ENCODE measurements at regions not wholly inside any gene's neighbourhood (a gene's known extent, or its start where the extent isn't known, plus 50 kb on each side); places are given as distances from the start of the nearest gene placed in this dataset.

DNA sequence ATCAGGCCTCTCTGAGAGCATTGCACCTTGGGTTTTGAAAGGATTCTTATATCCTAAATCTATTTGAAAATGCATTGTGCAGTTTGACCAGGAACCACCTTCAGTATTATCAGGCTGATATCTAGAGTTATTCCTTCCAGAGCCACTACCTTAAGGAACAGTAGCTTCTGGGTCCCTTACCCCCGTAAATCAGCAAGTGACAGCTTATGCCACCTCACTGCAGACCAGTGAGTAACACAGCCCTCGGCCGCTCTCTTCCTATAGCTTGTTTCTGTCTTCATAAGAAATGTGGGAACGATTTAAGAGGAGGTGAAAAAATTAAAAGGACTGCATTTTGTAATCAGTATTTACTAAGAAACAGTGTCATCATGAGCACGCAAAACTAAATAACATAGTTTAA, 584.2 kb downstream of the GALR1 start:
- ATAC-seq (no peak), DNase-seq (no peak)
- no peaks in the 10 kb centered on the region for H3K36me3 ChIP-seq (ENCODE audit: low read depth)
- H3K4me3 ChIP-seq: no peak overlapping the region
- TF ChIP-seq, protein P1, sequence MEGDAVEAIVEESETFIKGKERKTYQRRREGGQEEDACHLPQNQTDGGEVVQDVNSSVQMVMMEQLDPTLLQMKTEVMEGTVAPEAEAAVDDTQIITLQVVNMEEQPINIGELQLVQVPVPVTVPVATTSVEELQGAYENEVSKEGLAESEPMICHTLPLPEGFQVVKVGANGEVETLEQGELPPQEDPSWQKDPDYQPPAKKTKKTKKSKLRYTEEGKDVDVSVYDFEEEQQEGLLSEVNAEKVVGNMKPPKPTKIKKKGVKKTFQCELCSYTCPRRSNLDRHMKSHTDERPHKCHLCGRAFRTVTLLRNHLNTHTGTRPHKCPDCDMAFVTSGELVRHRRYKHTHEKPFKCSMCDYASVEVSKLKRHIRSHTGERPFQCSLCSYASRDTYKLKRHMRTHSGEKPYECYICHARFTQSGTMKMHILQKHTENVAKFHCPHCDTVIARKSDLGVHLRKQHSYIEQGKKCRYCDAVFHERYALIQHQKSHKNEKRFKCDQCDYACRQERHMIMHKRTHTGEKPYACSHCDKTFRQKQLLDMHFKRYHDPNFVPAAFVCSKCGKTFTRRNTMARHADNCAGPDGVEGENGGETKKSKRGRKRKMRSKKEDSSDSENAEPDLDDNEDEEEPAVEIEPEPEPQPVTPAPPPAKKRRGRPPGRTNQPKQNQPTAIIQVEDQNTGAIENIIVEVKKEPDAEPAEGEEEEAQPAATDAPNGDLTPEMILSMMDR (IDR thresholded peaks at IDR 0.05): no peak
- intact Hi-C loops (cut with DNase I, micrococcal nuclease): no loop called here
- no peaks in the 10 kb centered on the region for H3K4me1 ChIP-seq (ENCODE audit: low read depth)
- H3K9me3 ChIP-seq: no peaks in the 10 kb centered on the region

GRCh38 chr18:77851802-77852201, 602.2 kb downstream of the GALR1 start:
- no peaks in the 10 kb centered on the region for H3K36me3 ChIP-seq (ENCODE audit: low read depth)
- ATAC-seq: no peak
- intact Hi-C loops (cut with DNase I, micrococcal nuclease): no loop called here
- H3K4me1 ChIP-seq (ENCODE audit: low read depth): no peaks in the 10 kb centered on the region
- no peak for DNase-seq
- H3K9me3 ChIP-seq: no peaks in the 10 kb centered on the region
- no peak overlapping the region for H3K4me3 ChIP-seq
- TF ChIP-seq, protein P1 (IDR thresholded peaks at IDR 0.05): no peak

DNA sequence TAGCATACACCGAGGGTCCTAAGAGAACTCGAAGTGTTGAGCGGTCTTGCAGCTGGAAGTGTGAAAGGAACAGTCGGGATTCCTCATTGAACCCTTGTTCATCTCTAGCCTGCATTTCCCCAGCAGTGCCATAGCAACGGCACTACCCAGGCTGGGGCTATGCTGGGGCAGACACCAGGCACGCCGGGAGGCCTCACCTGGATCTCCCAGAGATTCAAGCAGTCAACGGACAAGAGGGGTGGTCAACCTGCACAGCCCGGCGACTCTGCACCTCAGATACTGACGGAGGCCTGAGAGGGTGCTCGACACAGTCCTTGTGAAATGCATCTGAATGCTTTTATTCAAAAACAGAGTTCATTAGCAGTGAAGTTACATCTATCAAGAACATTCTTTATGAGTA, 604.2 kb downstream of the GALR1 start:
- intact Hi-C loops (cut with DNase I, micrococcal nuclease): no loop called here
- Histone ChIP-seq H3K36me3 (ENCODE audit: low read depth) (no peaks in the 10 kb centered on the region), H3K9me3 (no peaks in the 10 kb centered on the region), H3K4me3 (no peak overlapping the region), H3K4me1 (ENCODE audit: low read depth) (no peaks in the 10 kb centered on the region)
- ATAC-seq: no peak
- DNase-seq: no peak
- TF ChIP-seq, protein P1 (IDR thresholded peaks at IDR 0.05): no peak

GRCh38 chr18:77857678-77858655, 608.3 kb downstream of the GALR1 start:
- no peak for ATAC-seq
- H3K9me3 ChIP-seq: no peaks in the 10 kb centered on the region
- TF ChIP-seq, protein P1 (IDR thresholded peaks at IDR 0.05): no peak
- intact Hi-C loops (cut with DNase I, micrococcal nuclease): no loop called here
- H3K4me3 ChIP-seq: no peak overlapping the region
- H3K36me3 ChIP-seq (ENCODE audit: low read depth): no peaks in the 10 kb centered on the region
- H3K4me1 ChIP-seq (ENCODE audit: low read depth): no peaks in the 10 kb centered on the region
- no peak for DNase-seq

DNA sequence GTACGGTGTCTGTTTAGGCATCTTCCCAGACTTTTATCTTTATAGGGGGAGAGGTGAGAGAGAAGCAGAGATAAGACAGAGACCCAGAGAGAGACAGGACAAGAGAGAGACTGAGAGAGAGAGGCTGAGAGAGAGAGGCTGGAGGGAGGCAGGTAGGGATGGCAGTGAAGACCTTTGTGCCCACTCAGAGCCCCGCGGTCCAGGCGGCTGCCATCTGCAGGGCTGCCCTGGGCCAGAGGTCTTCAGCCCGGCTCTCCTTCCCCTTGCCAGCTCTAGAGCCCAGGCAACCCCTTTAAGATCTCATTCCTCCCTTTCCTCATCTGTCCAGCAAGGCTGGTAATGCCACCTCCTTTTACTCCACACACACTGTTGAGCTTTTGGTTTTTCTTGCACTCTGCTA, 610.0 kb downstream of the GALR1 start:
- Histone ChIP-seq H3K4me3 (no peak overlapping the region), H3K4me1 (ENCODE audit: low read depth) (no peaks in the 10 kb centered on the region), H3K36me3 (ENCODE audit: low read depth) (no peaks in the 10 kb centered on the region), H3K9me3 (no peaks in the 10 kb centered on the region)
- ATAC-seq (no peak), DNase-seq (no peak)
- TF ChIP-seq, protein P1 (IDR thresholded peaks at IDR 0.05): no peak
- intact Hi-C loops (cut with DNase I, micrococcal nuclease): no loop called here
